GM12873 (cell line): ENCODE measurements at regions not wholly inside any gene's neighbourhood (a gene's known extent, or its start where the extent isn't known, plus 50 kb on each side); places are given as distances from the start of the nearest gene placed in this dataset.

Experiments
- TF ChIP-seq, protein P1 (sequence below): IDR thresholded peaks from 2 replicates; pipeline ENCODE4 v1.5.1; 2012; ENCODE audit warnings: low read depth, mild to moderate bottlenecking, moderate library complexity, low read length, control low read depth; ENCODE audit not compliant: insufficient read depth; ENCODE audit errors: missing control alignments

DNA sequence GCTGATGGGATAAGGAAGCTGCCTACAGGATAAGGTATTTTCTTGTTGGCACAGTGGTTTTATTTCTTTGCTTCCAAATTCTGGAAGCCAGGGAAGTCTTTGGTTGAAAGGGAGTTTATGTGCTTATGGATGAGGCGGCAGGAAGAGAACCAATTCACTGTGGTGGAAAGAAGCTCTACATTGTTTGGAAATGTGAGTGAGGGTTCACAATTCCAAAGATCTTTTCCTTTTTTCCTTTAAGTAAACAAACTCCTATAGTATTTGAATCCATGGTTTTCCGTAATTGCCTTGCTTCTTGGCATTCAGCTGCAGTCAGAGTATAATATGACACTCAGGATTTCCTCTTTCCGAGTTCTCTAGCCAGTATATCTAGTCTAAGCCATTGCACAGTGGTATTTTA, 86.2 kb downstream of the TEX29 start:
- TF ChIP-seq, protein P1, sequence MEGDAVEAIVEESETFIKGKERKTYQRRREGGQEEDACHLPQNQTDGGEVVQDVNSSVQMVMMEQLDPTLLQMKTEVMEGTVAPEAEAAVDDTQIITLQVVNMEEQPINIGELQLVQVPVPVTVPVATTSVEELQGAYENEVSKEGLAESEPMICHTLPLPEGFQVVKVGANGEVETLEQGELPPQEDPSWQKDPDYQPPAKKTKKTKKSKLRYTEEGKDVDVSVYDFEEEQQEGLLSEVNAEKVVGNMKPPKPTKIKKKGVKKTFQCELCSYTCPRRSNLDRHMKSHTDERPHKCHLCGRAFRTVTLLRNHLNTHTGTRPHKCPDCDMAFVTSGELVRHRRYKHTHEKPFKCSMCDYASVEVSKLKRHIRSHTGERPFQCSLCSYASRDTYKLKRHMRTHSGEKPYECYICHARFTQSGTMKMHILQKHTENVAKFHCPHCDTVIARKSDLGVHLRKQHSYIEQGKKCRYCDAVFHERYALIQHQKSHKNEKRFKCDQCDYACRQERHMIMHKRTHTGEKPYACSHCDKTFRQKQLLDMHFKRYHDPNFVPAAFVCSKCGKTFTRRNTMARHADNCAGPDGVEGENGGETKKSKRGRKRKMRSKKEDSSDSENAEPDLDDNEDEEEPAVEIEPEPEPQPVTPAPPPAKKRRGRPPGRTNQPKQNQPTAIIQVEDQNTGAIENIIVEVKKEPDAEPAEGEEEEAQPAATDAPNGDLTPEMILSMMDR = no peak

DNA sequence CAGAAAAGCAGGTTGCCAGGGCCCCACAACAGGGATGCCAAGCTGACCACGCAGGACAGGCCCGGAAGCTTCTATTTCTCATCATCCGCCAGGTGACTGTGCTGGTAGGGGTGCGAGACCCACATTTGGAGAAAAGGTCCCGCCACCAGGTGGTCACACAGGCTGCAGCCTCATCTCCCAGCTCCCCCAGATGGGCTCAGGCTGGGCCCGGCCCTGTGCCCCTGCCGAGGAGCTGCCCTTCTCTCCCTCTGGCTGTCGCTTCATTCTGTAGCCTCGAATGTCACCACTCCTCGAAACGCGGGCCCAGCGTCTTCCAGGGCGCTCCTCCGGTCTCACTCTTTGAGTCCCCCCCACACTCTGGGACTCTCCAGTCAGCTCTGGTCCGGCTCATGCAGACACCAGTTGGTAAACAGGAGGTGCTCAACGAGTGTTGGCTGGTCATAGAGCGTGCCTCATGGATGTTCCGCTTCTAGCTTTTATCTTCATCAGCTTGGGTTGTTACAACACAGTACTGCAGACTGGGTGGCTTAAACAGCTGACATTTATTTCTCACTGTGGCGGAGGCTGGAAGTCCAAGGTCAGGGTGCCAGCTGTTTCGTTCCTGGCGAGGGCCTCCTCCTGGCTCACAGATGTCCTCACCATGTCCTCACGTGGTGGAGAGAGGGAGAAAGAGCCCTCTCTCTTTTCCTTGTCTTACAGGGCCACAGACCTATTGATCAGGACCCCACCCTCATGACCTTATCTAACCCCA, 87.1 kb downstream of the TEX29 start:
- TF ChIP-seq, protein P1 = no peak

DNA sequence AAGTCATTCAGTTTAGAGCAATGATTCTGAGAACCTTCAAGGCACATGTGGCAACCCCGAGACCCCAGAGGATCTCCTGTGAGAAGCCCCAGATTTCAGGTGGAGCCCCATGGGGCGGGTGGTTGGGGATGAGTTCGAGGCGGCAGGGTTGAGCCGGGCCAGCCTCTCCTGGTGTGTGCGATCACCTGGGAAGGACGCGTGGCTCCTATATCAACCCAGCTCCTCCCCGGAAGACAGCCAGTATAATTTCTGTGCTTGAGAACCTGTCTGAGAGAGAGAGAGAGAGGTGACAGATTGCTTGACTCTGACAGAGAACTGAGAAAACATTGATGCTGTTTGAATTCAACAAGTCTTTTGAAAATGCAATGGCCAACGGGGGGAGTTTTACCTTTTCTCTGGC, 89.0 kb downstream of the TEX29 start:
- TF ChIP-seq, protein P1 = no peak

DNA sequence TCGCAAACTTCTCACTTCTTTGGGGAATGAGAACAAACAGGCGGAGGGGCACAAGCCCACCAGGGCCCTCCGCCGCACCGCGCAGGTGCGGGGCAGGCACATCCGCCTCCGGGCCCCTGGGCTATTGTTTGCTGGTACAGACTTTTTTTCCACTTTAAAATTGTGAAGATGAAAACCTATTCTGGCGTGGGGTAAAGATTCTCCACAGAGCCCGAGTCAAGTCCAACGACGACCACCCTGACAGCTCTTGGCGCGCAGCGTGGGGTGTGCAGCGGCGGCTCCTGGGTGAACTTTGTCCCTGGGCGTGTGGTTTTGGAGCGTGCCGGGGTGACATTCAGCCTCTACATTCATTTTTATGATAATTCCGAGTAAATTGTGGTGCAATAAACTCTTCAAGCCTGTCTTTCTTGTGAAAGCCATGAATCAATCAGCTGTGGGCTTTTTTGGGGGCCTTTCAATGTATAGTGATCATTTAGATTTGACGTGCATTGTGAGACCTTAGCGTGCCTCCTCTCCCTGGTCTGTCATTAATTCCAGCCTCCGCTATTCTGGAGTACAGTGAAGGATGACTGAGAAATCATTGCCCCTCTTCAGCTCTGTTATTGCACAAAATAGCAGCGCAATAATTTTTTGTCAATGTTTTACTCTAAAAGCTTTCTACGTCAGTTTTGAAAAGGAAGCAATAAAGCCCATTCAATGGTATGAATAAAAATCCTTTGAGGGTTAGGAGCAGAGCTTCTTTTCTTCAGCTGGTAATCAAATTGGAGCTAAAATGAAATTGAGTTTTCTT, 90.0 kb downstream of the TEX29 start:
- TF ChIP-seq, protein P1 = no peak

DNA sequence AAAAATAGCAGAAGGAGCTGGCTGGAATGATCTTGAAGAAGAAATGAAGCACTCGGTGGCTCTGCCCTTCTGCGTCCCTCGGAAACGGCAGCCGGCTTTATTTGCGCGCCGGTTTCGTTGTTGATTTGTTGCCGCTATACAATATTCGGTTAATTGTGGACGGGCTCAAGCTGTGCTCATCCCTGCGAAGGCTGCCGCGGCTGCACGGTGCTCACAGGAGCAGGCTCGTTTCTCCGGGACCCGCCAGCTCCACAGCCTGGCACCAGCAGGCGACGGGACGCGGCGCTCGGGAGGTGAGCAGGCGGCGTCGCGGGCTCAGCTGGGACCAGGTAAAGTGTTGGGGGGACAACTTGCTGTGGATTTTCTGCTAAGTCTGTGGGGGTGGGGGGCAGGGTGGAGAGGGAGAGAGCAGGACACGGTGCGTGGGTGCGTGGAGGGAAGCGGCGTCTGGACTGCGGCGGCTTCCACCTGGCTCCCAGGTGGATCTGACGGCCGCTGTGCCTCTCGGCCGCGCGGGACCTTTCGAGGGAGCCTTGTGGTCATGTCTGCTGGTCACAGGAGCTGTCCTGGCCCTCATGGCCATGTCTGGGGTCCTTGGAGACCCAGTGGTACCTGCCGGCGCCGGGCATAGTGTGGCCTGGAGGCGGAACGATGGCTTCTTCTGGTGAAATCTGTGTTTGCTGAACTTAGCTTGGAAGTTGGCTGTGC, 90.9 kb downstream of the TEX29 start:
- TF ChIP-seq, protein P1 = no peak

DNA sequence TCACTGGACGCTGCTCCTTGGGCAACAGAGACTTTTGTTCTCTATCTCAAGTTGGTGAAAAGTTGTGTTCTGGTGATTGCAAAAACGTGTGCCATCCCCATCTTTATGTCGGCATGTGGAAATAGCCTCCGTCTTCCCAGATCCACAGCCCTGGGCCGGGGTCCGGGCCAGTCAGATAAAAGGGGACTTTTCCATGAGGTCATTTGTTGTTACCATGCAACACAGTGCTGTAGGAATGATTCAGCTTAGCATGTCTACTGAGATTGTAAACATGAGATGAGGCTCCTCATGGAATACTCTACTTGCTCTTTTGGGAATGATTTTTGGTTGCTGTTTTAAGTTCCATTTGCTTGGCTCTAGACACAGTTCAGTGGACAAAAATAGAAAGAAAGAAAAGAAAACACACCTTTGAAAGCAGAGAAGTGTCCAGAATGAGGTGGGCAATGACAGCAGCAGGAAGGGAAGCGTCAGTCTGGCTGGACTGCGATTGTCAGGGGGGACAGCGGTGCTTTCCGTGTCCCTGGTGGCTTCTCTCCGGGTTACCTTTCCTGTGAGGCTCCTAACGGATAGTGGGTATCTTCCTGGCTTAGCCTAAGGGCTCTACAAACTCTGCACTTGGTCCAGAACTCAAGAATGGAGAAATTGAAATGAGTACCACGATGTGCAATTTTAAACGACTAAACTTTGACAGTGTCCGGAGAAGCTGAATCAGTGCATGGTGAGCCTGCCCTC, 91.6 kb downstream of the TEX29 start:
- TF ChIP-seq, protein P1 = no peak
